B cell (primary cell): ENCODE measurements at regions not wholly inside any gene's neighbourhood (a gene's known extent, or its start where the extent isn't known, plus 50 kb on each side); places are given as distances from the start of the nearest gene placed in this dataset.

ENCODE experiments used
- ATAC-seq: fragments of 200-7000 bp; cut with Tn5 transposase; one replicate; pipeline ENCODE4 v1.10.0; 2021; ENCODE audit warnings: low read depth, mild to moderate bottlenecking, moderate number of reproducible peaks, moderate library complexity
- CTCF ChIA-PET: fragments of 350-600 bp; sonication (Branson Sonifier 250); formaldehyde crosslinking; loops from one replicate; lab custom pipeline; 2021; ENCODE audit warnings: antibody characterized with exemption, inconsistent platforms; lab: Charles Lee
- POLR2A ChIA-PET: fragments of 350-600 bp; sonication (Branson Sonifier 250); formaldehyde crosslinking; loops from one replicate; lab custom pipeline; 2021; ENCODE audit warnings: antibody characterized with exemption; lab: Charles Lee
- DNase-seq: peaks from one replicate; pipeline ENCODE4 v3.0.0; 2013
- H2AFZ ChIP-seq: 2 replicates; pipeline ENCODE4 v1.6.1; 2012; ENCODE audit warnings: mild to moderate bottlenecking, low read depth, low read length; ENCODE audit not compliant: insufficient read depth, poor library complexity, severe bottlenecking
- H3K27ac ChIP-seq, 2 donors: 1 replicate in 1 of 2; 2 replicates in 1 of 2; pipeline ENCODE4 v1.5.1; 2012 to 2013; ENCODE audit warnings: low read length in 2 of 2, mild to moderate bottlenecking in 2 of 2, moderate library complexity in 1 of 2
- H3K27me3 ChIP-seq, 4 experiments: fragments of 200-600 bp in 1 of 4; sonication (generic) in 1 of 4; replicated peaks in 1 of 4; 1 replicate in 2 of 4; 2 replicates in 2 of 4; pipeline versions ENCODE4 v1.6.1 to v1.7.0; 2013 to 2016; ENCODE audit warnings: low read length in 3 of 4, mild to moderate bottlenecking in 2 of 4, mixed read lengths in 1 of 4, moderate library complexity in 1 of 4; ENCODE audit not compliant: insufficient read depth in 4 of 4, control insufficient read depth in 3 of 4; ENCODE audit errors: control extremely low read depth in 1 of 4
- H3K36me3 ChIP-seq, 2 experiments: replicated peaks in 1 of 2; 1 replicate in 1 of 2; 2 replicates in 1 of 2; pipeline versions ENCODE4 v1.6.1 to v1.7.1; 2013; ENCODE audit warnings: low read length in 1 of 2; ENCODE audit not compliant: insufficient read depth in 2 of 2, control insufficient read depth in 1 of 2; ENCODE audit errors: control extremely low read depth in 1 of 2, extremely low read depth in 1 of 2
- H3K4me1 ChIP-seq, 2 donors: fragments of 200-600 bp in 1 of 2; sonication (generic) in 1 of 2; 1 replicate in 1 of 2; 2 replicates in 1 of 2; pipeline versions ENCODE4 v1.5.1 to v1.6.1; 2013 to 2017; ENCODE audit warnings: low read length in 2 of 2; ENCODE audit not compliant: control insufficient read depth in 2 of 2, insufficient read depth in 2 of 2
- H3K4me2 ChIP-seq: replicated peaks from 2 replicates; pipeline ENCODE3; 2012; ENCODE audit warnings: mild to moderate bottlenecking, low read depth, low read length; ENCODE audit not compliant: poor library complexity, severe bottlenecking
- H3K4me3 ChIP-seq, 5 experiments: fragments of 200-600 bp in 1 of 5; sonication (generic) in 1 of 5; 1 replicate in 3 of 5; 2 replicates in 2 of 5; pipeline versions ENCODE4 v1.5.1 to v1.7.0; 2011 to 2016; ENCODE audit warnings: low read length in 4 of 5, mild to moderate bottlenecking in 4 of 5, low read depth in 2 of 5, control low read depth in 1 of 5, moderate library complexity in 1 of 5; ENCODE audit not compliant: insufficient read depth in 1 of 5; ENCODE audit errors: control extremely low read depth in 1 of 5, extremely low read depth in 1 of 5
- H3K79me2 ChIP-seq: fragments of 200-600 bp; sonication (generic); one replicate; pipeline ENCODE4 v1.6.0; 2016; ENCODE audit warnings: low read length; ENCODE audit not compliant: control insufficient read depth, insufficient read depth
- H3K9ac ChIP-seq: fragments of 200-600 bp; sonication (generic); 2 replicates; pipeline ENCODE4 v1.6.1; 2017; ENCODE audit warnings: mild to moderate bottlenecking, low read length, moderate library complexity
- H3K9me3 ChIP-seq, 3 donors: one replicate each; pipeline versions ENCODE4 v1.6.1 to v1.7.1; 2013; ENCODE audit warnings: low read length in 2 of 3; ENCODE audit not compliant: control insufficient read depth in 2 of 3, insufficient read depth in 1 of 3; ENCODE audit errors: control extremely low read depth in 1 of 3
- H4K20me1 ChIP-seq: 2 replicates; pipeline ENCODE4 v1.6.0; 2012; ENCODE audit warnings: mild to moderate bottlenecking, low read length; ENCODE audit not compliant: insufficient read depth, control insufficient read depth, poor library complexity, severe bottlenecking
- H3K27ac Mint-ChIP-seq: one replicate; pipeline ENCODE4 v1.8.0; 2021; ENCODE audit warnings: mixed read lengths
- H3K27me3 Mint-ChIP-seq: one replicate; pipeline ENCODE4 v1.8.0; 2021; ENCODE audit warnings: mixed read lengths
- H3K4me1 Mint-ChIP-seq: one replicate; pipeline ENCODE4 v1.8.0; 2021; ENCODE audit warnings: mixed read lengths
- H3K4me3 Mint-ChIP-seq: one replicate; pipeline ENCODE4 v1.8.0; 2021; ENCODE audit warnings: mixed read lengths
- H3K9me3 Mint-ChIP-seq: one replicate; pipeline ENCODE4 v1.8.0; 2022; ENCODE audit warnings: mixed read lengths; ENCODE audit not compliant: insufficient read depth
- EZH2 ChIP-seq: IDR thresholded peaks from 2 replicates; pipeline ENCODE4 v1.6.1; 2012; ENCODE audit warnings: borderline replicate concordance, low read depth, mild to moderate bottlenecking, moderate library complexity, low read length; ENCODE audit not compliant: insufficient read depth, poor library complexity, severe bottlenecking
- WGBS: methylation state at CpG from one replicate; pipeline ENCODE4 v1.1.5; 2013; ENCODE audit warnings: missing lambda C conversion rate; ENCODE audit not compliant: insufficient coverage; 5-methylcytosine and 5-hydroxymethylcytosine counted together
- intact Hi-C: fragments of 100-400 bp; cut with micrococcal nuclease; formaldehyde crosslinking; loops from one replicate; pipeline ENCODE4 v1.10.0; 2022
- TF ChIP-seq, protein P1 (sequence below): fragments of 200-600 bp; IDR thresholded peaks from one replicate; pipeline ENCODE4 v1.8.0; 2022; ENCODE audit warnings: antibody characterized with exemption, mild to moderate bottlenecking

DNA sequence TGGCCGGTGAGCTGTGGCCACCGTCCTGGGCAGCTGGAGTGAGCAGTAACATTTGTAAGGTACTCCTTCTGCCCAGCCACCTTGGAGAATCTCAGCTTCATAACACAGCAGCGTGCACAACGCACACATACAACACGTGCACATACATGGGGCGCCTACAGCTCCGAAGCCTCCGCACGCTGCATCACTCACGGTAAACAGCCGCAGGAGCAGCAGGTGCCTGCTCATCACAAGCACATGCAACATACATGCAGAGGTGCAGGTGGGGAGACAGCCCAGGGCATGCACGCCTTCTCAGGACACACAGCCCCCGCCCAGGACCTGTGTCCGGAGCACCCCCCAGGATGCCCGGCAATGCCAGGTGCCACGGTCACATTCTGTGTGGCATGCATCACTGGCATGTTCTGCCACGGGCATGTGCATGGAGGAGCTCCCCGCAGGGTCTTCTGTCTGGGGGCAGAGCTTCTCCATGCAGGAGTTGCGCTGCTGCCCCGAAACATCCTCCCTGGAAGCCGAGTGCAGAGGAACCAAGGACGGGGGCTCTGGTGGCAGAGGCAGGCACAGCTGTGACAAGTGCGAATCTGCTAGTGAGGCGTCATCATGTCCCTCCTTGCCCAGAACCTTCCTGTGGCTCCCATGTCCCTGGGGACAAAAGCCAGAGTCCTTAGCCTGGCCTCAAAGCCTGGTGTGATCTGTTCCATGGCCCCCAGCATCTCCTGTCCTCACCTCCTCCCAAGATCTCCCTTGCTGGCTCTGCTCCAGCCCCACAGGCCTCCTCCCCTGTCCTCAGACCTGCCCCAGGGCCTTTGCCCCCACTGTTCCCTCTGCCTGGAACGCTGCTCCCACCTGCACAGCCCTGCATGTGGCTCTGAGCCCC lies 184.0 kb upstream of the GSE1 start:
- POLR2A ChIA-PET = no interaction called here

More for the DNA sequence above, 184.0 kb upstream of the GSE1 start:
- H3K4me3 Mint-ChIP-seq = no peak overlapping the region
- Histone ChIP-seq H3K27me3 (peaks cover 0 to 5% (median 0%) of the 10 kb centered on the region in 4 experiments), H3K4me1 (no peaks in the 10 kb centered on the region), H3K27ac (no peak overlapping the region), H3K79me2 (no peaks in the 10 kb centered on the region), H3K4me2 (no peak overlapping the region), H3K4me3 (no peak overlapping the region), H3K9ac (no peak overlapping the region), H3K9me3 (peaks cover 0 to 4% (median 0%) of the 10 kb centered on the region in 3 donors), H3K36me3 (no peaks in the 10 kb centered on the region), H2AFZ (no peak overlapping the region), H4K20me1 (no peaks in the 10 kb centered on the region)
- no peak for ATAC-seq
- WGBS = 92% methylated on average over 23 of the region's 25 CpGs
- intact Hi-C loops = loop anchor here (1.0 kb wide), 1 partner anchor 126 kb away; no protein-coding TSS in a partner anchor
- TF ChIP-seq, protein P1, sequence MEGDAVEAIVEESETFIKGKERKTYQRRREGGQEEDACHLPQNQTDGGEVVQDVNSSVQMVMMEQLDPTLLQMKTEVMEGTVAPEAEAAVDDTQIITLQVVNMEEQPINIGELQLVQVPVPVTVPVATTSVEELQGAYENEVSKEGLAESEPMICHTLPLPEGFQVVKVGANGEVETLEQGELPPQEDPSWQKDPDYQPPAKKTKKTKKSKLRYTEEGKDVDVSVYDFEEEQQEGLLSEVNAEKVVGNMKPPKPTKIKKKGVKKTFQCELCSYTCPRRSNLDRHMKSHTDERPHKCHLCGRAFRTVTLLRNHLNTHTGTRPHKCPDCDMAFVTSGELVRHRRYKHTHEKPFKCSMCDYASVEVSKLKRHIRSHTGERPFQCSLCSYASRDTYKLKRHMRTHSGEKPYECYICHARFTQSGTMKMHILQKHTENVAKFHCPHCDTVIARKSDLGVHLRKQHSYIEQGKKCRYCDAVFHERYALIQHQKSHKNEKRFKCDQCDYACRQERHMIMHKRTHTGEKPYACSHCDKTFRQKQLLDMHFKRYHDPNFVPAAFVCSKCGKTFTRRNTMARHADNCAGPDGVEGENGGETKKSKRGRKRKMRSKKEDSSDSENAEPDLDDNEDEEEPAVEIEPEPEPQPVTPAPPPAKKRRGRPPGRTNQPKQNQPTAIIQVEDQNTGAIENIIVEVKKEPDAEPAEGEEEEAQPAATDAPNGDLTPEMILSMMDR = no peak
- TF ChIP-seq EZH2 = no peak
- no peaks in the 10 kb centered on the region for H3K9me3 Mint-ChIP-seq
- H3K27me3 Mint-ChIP-seq = peaks cover 28% of the 10 kb centered on the region
- CTCF ChIA-PET = interaction anchor here (1.1 to 2.8 kb wide), 7 partner anchors 9 to 187 kb away, joined by 3 to 15 read pairs (median 8); no protein-coding TSS in a partner anchor
- no peak for DNase-seq
- H3K4me1 Mint-ChIP-seq = no peaks in the 10 kb centered on the region
- H3K27ac Mint-ChIP-seq = no peak overlapping the region
